Right cardiac atrium (tissue), 5 donors: ENCODE measurements at regions not wholly inside any gene's neighbourhood (a gene's known extent, or its start where the extent isn't known, plus 50 kb on each side); places are given as distances from the start of the nearest gene placed in this dataset.

Experiments used
- ATAC-seq, 2 donors: fragments of 200-7000 bp; cut with Tn5 transposase; one replicate each; pipeline versions ENCODE4 v1.8.0 to v1.9.1; 2020; ENCODE audit warnings: moderate library complexity in 2 of 2, mild to moderate bottlenecking in 1 of 2
- DNase-seq, 3 donors: peaks; one replicate each; pipeline ENCODE4 v3.0.0-alpha.2; 2020
- H3K27ac ChIP-seq: one replicate; pipeline ENCODE4 v1.5.1; 2013; ENCODE audit warnings: mild to moderate bottlenecking, low read length, control low read depth, moderate library complexity
- H3K27me3 ChIP-seq: one replicate; pipeline ENCODE4 v1.6.1; 2013; ENCODE audit not compliant: control insufficient read depth, insufficient read depth
- H3K4me1 ChIP-seq: one replicate; pipeline ENCODE4 v1.6.1; 2013; ENCODE audit warnings: low read length; ENCODE audit not compliant: control insufficient read depth, insufficient read depth
- H3K4me3 ChIP-seq: one replicate; pipeline ENCODE4 v1.5.1; 2013; ENCODE audit warnings: low read length, control low read depth
- H3K9me3 ChIP-seq: one replicate; pipeline ENCODE4 v1.6.1; 2013; ENCODE audit warnings: low read length; ENCODE audit not compliant: control insufficient read depth
- WGBS: extraction: QIAGEN DNeasy Blood & Tissue Kit; methylation state at CpG from one replicate; pipeline ENCODE4 v1.1.7; 2013; 5-methylcytosine and 5-hydroxymethylcytosine counted together
- intact Hi-C, 4 donors: fragments of 100-400 bp; cut with DNase I; formaldehyde crosslinking; loops; one replicate each; pipeline versions ENCODE4 v1.11.0 to v1.14.0; 2022 to 2023
- donor health status: healthy with polysubstance abuse.
- donor health status: DM: no; HTN: yes; CAD: no.
- donor health status: DM: no; HTN: no; CAD: no.
- donor health status: DM: no; HTN: yes; CAD: no; lungs with severe emphysema.
- donor health status: DM: yes; HTN: yes; CAD: no.

DNA sequence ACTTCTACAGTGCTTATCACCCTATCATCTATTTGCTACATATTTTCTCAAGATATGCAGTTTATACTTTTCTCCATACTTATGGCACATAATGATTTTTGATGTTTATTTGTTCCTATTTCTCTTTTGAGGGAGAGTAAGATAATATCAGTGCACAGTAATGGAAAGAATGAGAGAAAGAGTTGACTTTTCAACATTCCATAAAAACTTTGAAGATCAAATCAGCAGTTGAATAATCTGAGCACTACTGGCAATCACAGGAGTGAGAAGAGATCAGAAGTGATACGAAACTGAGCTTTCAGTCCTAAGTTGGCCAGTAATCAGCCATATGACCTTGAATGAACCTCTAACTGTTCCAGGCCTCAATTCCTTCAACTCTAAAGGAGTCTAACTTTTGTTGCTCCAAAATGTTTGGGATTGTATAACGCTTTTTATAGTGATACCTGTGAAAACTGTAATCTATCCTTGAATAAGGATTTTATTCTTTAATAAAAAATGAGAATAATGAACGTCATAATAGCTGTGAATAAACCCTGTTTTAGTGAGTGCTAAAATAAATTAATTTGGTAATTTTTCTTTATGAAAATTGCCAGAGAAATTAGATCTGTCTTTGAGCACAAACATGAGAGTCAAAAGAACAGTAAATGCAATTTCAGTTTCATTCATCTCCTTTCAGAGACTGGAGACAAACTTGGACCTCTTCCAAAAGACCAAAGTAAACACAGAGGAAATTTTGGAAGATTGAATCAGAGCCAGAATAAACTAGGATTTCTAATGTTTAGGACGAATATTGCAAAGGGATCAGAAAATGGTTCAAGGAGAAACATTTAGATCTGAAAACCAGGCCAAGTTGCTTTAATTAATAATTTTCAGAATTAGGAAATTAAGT is 309.9 kb downstream of the ADGRL2 start:
- DNase-seq (no peak), ATAC-seq (no peak)
- 44% methylated on average over 4 of the region's 4 CpGs for WGBS
- H3K27ac ChIP-seq: no peak overlapping the region
- H3K9me3 ChIP-seq: no peaks in the 10 kb centered on the region
- H3K4me1 ChIP-seq: no peaks in the 10 kb centered on the region
- intact Hi-C loops: no loop called here
- no peaks in the 10 kb centered on the region for H3K27me3 ChIP-seq
- H3K4me3 ChIP-seq: no peak overlapping the region

DNA sequence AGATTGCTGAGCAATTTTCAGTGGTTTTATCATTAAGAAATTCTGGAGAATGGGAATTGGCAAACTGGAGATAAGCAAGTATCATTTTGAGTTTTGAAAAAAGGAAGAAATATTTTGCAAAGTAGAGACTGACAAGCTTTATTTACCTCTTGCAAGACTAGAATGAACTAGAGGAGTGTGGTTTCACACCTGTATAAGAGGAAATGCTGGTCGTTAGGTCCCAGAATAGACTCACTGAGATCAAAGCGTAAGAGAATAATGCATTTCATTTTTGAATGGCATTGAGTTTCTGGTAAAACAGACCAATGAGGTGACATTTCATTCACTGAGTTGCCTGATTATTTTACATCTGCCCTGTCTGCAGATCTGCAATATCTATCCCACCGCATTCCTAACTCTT is 308.1 kb downstream of the ADGRL2 start:
- Histone ChIP-seq H3K9me3 (no peaks in the 10 kb centered on the region), H3K4me3 (no peak overlapping the region), H3K27ac (no peak overlapping the region), H3K4me1 (no peaks in the 10 kb centered on the region), H3K27me3 (no peaks in the 10 kb centered on the region)
- 59% methylated on average over 3 of the region's 3 CpGs for WGBS
- intact Hi-C loops: no loop called here
- ATAC-seq (no peak), DNase-seq (no peak)

DNA sequence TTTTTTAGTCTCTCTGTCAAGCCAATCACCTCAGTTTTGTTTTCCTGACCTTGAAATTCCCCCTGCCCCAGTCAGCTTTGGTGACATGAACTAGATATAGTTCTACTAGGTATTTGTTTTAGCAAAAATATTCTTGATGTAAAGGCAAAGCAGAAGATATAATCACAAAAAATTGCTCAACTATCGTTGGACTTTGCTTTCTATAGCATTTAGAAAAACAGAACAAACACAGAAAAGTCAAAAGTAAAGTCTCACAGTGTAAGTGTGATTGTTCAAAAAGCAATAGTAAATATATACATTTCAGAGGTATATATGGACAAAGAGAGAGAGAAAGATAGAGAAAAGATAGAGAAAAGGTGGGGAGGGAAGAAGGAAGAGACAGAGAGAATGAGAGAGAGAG is 305.9 kb downstream of the ADGRL2 start:
- 65% methylated on average over 1 of the region's 1 CpG for WGBS
- no peak overlapping the region for H3K27ac ChIP-seq
- H3K4me3 ChIP-seq: no peak overlapping the region
- DNase-seq: no peak
- H3K9me3 ChIP-seq: no peaks in the 10 kb centered on the region
- intact Hi-C loops: no loop called here
- no peak for ATAC-seq
- H3K27me3 ChIP-seq: no peaks in the 10 kb centered on the region
- H3K4me1 ChIP-seq: no peaks in the 10 kb centered on the region

DNA sequence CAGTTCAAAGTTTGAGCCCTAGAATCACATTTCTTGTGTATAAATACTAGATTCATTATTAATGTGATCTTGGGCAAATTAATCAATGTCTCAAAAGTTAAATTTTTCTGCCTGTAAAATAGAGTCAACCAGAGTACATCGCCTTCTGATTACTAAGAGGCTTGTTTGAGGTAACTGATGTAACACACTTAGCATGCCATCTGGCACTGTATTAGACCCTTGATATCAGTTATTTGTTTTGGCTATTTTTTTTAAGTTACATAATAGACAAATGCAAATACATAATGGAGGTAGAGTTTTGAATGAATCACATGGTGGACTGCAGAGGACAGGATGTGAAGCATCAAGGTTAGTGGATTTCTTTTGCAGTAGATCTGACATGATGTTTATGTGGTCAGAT is 298.4 kb downstream of the ADGRL2 start:
- 74% methylated on average over 1 of the region's 1 CpG for WGBS
- no peak overlapping the region for H3K27ac ChIP-seq

DNA sequence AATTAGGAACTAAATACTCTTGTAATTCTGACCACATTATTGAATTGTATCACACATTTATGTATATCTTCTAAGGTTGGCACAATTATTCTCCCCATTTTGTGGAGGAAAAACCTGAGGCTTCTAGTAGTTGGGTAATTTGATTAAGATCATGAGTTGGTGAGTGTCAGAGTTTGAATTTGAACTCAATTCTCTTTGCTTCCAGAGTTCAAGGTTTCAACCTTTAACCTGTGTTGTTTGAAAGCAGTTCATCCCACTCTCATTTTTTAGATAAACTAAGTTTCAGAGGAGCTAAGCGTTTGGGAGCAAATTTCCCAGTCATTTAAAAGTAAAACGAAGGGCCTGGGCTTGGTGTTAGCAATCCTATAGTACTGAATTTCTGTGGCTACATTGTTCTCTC is 293.4 kb downstream of the ADGRL2 start:
- no peaks in the 10 kb centered on the region for H3K27me3 ChIP-seq
- intact Hi-C loops: no loop called here
- ATAC-seq (no peak), DNase-seq (no peak)
- H3K4me3 ChIP-seq: no peak overlapping the region
- no peak overlapping the region for H3K27ac ChIP-seq
- H3K9me3 ChIP-seq: no peaks in the 10 kb centered on the region
- 92% methylated on average over 2 of the region's 2 CpGs for WGBS
- H3K4me1 ChIP-seq: no peaks in the 10 kb centered on the region

More for the DNA sequence above, 298.4 kb downstream of the ADGRL2 start:
- ATAC-seq (no peak), DNase-seq (no peak)
- no peaks in the 10 kb centered on the region for H3K9me3 ChIP-seq
- intact Hi-C loops: no loop called here
- no peaks in the 10 kb centered on the region for H3K4me1 ChIP-seq
- H3K4me3 ChIP-seq: no peak overlapping the region
- H3K27me3 ChIP-seq: no peaks in the 10 kb centered on the region

DNA sequence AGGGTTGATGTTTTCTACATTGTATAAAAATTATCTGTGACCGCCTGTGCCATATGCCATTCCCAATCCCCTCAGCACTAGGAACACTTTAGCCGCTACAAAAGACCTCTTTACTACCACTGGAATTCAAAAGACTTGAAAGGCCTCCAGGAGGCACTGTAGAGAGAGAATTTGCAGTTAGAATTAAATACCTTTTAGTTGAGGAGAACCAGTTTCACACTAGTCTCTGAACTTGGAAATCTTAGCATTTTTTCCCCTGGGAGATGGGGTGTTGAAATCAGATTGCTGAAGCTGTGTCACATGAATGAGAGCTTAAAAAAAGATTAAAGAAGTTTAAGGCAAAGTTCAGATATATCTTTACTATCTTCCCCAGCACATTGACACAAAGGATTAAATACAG is 291.0 kb downstream of the ADGRL2 start:
- H3K27ac ChIP-seq: no peak overlapping the region
- DNase-seq (no peak), ATAC-seq (no peak)
- no peak overlapping the region for H3K4me3 ChIP-seq
- no peaks in the 10 kb centered on the region for H3K4me1 ChIP-seq
- WGBS: 97% methylated on average over 2 of the region's 2 CpGs
- no peaks in the 10 kb centered on the region for H3K9me3 ChIP-seq
- intact Hi-C loops: no loop called here
- no peaks in the 10 kb centered on the region for H3K27me3 ChIP-seq

DNA sequence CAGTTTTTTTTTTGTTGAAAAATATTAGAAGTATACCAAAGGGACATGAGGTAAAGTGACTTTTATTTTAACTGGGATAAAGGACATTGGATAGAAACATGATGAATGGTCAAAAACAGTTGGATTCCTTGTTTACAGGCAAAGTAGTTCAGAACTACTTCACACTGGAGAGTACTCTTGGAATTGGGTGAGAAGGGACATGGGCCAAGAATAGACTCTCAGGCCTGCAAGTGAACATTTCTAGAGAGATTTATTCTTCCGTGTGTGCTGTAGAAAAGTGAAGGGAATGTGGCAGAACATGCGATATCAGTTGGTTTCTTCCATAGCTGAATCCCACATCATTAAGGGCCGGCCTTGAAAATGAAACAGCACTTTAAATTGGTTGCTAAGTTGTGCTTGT is 290.5 kb downstream of the ADGRL2 start:
- ATAC-seq: peak in 1 of 2 donors; percentile 48
- no peak for DNase-seq
- intact Hi-C loops: no loop called here
- Histone ChIP-seq H3K4me1 (no peaks in the 10 kb centered on the region), H3K27ac (no peak overlapping the region), H3K4me3 (no peak overlapping the region), H3K27me3 (no peaks in the 10 kb centered on the region), H3K9me3 (no peaks in the 10 kb centered on the region)
- WGBS: 71% methylated on average over 3 of the region's 3 CpGs

DNA sequence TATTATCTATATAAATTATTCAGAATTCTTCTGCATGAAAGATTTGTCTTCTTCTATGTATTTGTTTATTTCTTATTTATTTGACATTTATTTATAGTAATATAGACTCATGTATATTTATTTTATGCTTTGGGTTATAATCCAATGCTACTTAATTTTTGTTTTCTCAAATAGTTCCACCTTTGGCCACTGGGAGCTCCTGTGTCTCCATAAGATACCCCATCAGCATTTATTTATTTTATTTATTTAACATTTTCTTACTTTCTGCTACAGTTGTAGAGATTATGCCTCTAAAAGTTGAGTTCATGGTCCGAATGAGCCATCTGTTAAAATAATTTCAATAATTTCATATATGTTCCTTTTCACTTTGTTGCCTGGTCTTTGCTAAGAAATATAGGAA is 289.4 kb downstream of the ADGRL2 start:
- 93% methylated on average over 1 of the region's 1 CpG for WGBS

DNA sequence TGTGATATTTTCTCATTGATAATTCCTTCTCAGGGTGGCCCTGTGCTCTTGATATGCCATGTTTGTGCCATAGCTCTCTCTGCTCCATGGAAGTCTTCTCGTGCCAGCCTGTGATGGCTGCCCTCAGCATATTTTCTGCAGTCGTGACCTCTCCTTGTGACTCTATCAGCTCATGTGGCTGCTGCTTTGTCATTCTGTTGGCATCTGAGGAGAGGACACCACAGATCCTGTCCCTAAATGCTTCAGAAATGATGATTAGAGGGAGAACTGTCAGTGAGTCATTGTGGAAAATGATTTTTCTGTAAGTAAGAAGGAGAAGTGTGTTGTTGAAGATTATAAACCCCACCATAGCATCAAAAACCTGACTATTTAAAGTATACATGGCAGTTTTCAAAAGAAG is 286.0 kb downstream of the ADGRL2 start:
- WGBS: 37% methylated on average over 2 of the region's 2 CpGs
- no peaks in the 10 kb centered on the region for H3K9me3 ChIP-seq
- H3K27me3 ChIP-seq: no peaks in the 10 kb centered on the region
- intact Hi-C loops: no loop called here
- no peaks in the 10 kb centered on the region for H3K4me1 ChIP-seq
- peak in 1 of 2 donors; percentile 33 for ATAC-seq
- no peak overlapping the region for H3K4me3 ChIP-seq
- no peak overlapping the region for H3K27ac ChIP-seq
- no peak for DNase-seq

More for the DNA sequence above, 289.4 kb downstream of the ADGRL2 start:
- Histone ChIP-seq H3K4me3 (no peak overlapping the region), H3K4me1 (no peaks in the 10 kb centered on the region), H3K9me3 (no peaks in the 10 kb centered on the region), H3K27me3 (no peaks in the 10 kb centered on the region), H3K27ac (no peak overlapping the region)
- intact Hi-C loops: no loop called here
- DNase-seq: no peak
- ATAC-seq: no peak

DNA sequence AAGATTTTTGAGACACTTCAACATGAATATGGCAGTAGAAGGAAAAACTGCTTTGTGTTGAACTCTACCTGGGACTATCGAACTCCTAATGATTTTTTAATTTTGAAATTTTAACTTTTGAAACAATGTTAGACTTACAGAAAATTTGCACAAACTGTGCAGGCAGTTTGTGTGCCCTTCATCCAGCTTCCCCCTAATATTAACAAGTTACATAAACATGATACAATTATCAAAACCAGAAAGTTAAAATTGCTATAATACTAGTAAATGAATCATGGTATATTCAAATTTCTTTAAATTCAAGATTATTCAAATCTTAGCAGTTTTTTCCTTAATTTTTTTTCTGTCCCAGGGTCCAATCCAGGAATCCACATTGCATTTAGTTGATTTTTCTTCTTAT is 278.9 kb downstream of the ADGRL2 start:
- Histone ChIP-seq H3K9me3 (no peaks in the 10 kb centered on the region), H3K27me3 (no peaks in the 10 kb centered on the region), H3K4me1 (peaks cover 3% of the 10 kb centered on the region), H3K27ac (no peak overlapping the region), H3K4me3 (no peak overlapping the region)
- intact Hi-C loops: no loop called here
- ATAC-seq (no peak), DNase-seq (no peak)
- WGBS: 92% methylated on average over 1 of the region's 1 CpG

DNA sequence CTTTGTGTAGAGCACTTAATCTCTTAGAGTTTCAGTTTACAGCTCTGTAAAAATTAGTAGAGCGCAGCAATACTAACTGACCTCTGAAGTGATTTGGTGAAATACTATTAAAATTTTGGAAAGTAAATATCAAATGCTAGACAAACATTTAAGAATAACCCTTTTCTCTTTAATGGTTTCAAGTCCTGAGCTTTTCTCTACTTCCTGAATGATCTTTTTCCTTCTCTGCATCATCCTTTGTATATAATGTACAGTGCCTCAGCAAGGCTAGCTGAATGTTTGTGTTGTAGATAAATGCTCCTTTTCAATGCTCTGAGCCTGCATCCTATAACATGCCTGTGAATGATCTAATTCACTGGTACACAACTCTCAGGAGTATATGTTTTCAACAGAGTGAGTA is 272.9 kb downstream of the ADGRL2 start:
- Histone ChIP-seq H3K27ac (no peak overlapping the region), H3K9me3 (no peaks in the 10 kb centered on the region), H3K4me1 (peaks cover 3% of the 10 kb centered on the region), H3K4me3 (no peak overlapping the region), H3K27me3 (no peaks in the 10 kb centered on the region)
- intact Hi-C loops: no loop called here
- 100% methylated on average over 1 of the region's 1 CpG for WGBS
- DNase-seq (no peak), ATAC-seq (no peak)

DNA sequence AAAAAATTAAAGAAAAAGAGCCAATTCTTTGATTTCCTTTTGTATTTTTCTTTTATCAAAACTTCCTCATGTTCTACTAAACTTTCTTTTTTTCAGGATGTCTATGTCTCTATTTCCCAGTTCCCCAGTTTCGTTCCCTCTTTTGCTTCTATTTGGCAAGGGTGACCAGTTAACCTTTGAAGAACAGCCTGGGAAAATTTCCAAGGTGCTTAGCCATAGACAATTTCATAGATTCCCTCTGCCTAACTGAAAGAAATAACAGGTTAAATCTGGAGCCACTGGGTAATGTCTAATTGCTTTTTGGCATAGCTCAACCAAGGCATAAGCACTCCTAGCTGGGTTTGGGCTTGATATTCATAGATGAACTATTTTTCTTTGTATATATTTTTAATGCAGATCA is 272.3 kb downstream of the ADGRL2 start:
- Histone ChIP-seq H3K9me3 (no peaks in the 10 kb centered on the region), H3K27ac (no peak overlapping the region), H3K4me3 (no peak overlapping the region), H3K27me3 (no peaks in the 10 kb centered on the region), H3K4me1 (peaks cover 3% of the 10 kb centered on the region)
- WGBS: 15% methylated on average over 1 of the region's 1 CpG
- DNase-seq (no peak), ATAC-seq (no peak)
- intact Hi-C loops: no loop called here
